ENCODE measurements at regions not wholly inside any gene's neighbourhood (a gene's known extent, or its start where the extent isn't known, plus 50 kb on each side); places are given as distances from the start of the nearest gene placed in this dataset.

GRCh38 chr11:91397134-91397468, 827.5 kb upstream of the FAT3 start:
- Histone ChIP-seq H3K9ac (ENCODE audit: low read length) (no peak overlapping the region), H4K20me1 (ENCODE audit: control insufficient read depth, insufficient read depth, low read length, poor library complexity, severe bottlenecking) (no peaks in the 10 kb centered on the region), H3K27ac (ENCODE audit: low read length in 2 of 2) (no peak overlapping the region), H2AFZ (ENCODE audit: insufficient read depth, low read depth, low read length, poor library complexity, severe bottlenecking) (no peak overlapping the region), H3K27me3 (replicated peaks in 1 of 4; ENCODE audit: control extremely low read depth in 1 of 4, control insufficient read depth in 3 of 4, insufficient read depth in 4 of 4, low read length in 3 of 4) (no peaks in the 10 kb centered on the region), H3K4me2 (replicated peaks; ENCODE audit: low read depth, low read length, poor library complexity, severe bottlenecking) (no peak overlapping the region), H3K4me1 (ENCODE audit: control insufficient read depth in 2 of 2, insufficient read depth in 2 of 2, low read length in 2 of 2) (no peaks in the 10 kb centered on the region), H3K79me2 (ENCODE audit: control insufficient read depth, insufficient read depth, low read length) (no peaks in the 10 kb centered on the region), H3K36me3 (replicated peaks in 1 of 2; ENCODE audit: control extremely low read depth in 1 of 2, control insufficient read depth in 1 of 2, extremely low read depth in 1 of 2, insufficient read depth in 2 of 2, low read length in 1 of 2) (no peaks in the 10 kb centered on the region), H3K9me3 (ENCODE audit: control extremely low read depth in 1 of 3, control insufficient read depth in 2 of 3, insufficient read depth in 1 of 3, low read length in 2 of 3) (no peaks in the 10 kb centered on the region), H3K4me3 (ENCODE audit: control extremely low read depth in 1 of 5, extremely low read depth in 1 of 5, insufficient read depth in 1 of 5, low read depth in 2 of 5, low read length in 4 of 5) (no peak overlapping the region)
- no peaks in the 10 kb centered on the region for H3K27me3 Mint-ChIP-seq
- no peak overlapping the region for H3K4me3 Mint-ChIP-seq
- ChIA-PET CTCF (no interaction called here), POLR2A (no interaction called here)
- 71% methylated on average over 1 of the region's 2 CpGs for WGBS (ENCODE audit: insufficient coverage)
- no peak for TF ChIP-seq EZH2 (IDR thresholded peaks at IDR 0.05; ENCODE audit: borderline replicate concordance, insufficient read depth, low read depth, low read length, poor library complexity, severe bottlenecking)
- no peak for TF ChIP-seq CTCF (IDR thresholded peaks at IDR 0.05)
- intact Hi-C loops (cut with micrococcal nuclease), result no loop called here
- DNase-seq (no peak), ATAC-seq (ENCODE audit: low read depth) (no peak)
- H3K9me3 Mint-ChIP-seq (ENCODE audit: insufficient read depth), result no peaks in the 10 kb centered on the region
- H3K4me1 Mint-ChIP-seq, result no peaks in the 10 kb centered on the region
- H3K27ac Mint-ChIP-seq, result no peak overlapping the region

GRCh38 chr11:91396236-91397133, 828.1 kb upstream of the FAT3 start:
- Histone ChIP-seq H3K4me3 (ENCODE audit: control extremely low read depth in 1 of 5, extremely low read depth in 1 of 5, insufficient read depth in 1 of 5, low read depth in 2 of 5, low read length in 4 of 5) (no peak overlapping the region), H2AFZ (ENCODE audit: insufficient read depth, low read depth, low read length, poor library complexity, severe bottlenecking) (no peak overlapping the region), H3K79me2 (ENCODE audit: control insufficient read depth, insufficient read depth, low read length) (no peaks in the 10 kb centered on the region), H3K9me3 (ENCODE audit: control extremely low read depth in 1 of 3, control insufficient read depth in 2 of 3, insufficient read depth in 1 of 3, low read length in 2 of 3) (no peaks in the 10 kb centered on the region), H3K9ac (ENCODE audit: low read length) (no peak overlapping the region), H3K27me3 (replicated peaks in 1 of 4; ENCODE audit: control extremely low read depth in 1 of 4, control insufficient read depth in 3 of 4, insufficient read depth in 4 of 4, low read length in 3 of 4) (no peaks in the 10 kb centered on the region), H3K4me2 (replicated peaks; ENCODE audit: low read depth, low read length, poor library complexity, severe bottlenecking) (no peak overlapping the region), H3K4me1 (ENCODE audit: control insufficient read depth in 2 of 2, insufficient read depth in 2 of 2, low read length in 2 of 2) (no peaks in the 10 kb centered on the region), H3K36me3 (replicated peaks in 1 of 2; ENCODE audit: control extremely low read depth in 1 of 2, control insufficient read depth in 1 of 2, extremely low read depth in 1 of 2, insufficient read depth in 2 of 2, low read length in 1 of 2) (no peaks in the 10 kb centered on the region), H4K20me1 (ENCODE audit: control insufficient read depth, insufficient read depth, low read length, poor library complexity, severe bottlenecking) (no peaks in the 10 kb centered on the region), H3K27ac (ENCODE audit: low read length in 2 of 2) (no peak overlapping the region)
- Mint-ChIP-seq H3K4me3 (no peak overlapping the region), H3K4me1 (no peaks in the 10 kb centered on the region), H3K27ac (no peak overlapping the region), H3K9me3 (ENCODE audit: insufficient read depth) (no peaks in the 10 kb centered on the region), H3K27me3 (no peaks in the 10 kb centered on the region)
- ChIA-PET POLR2A (no interaction called here), CTCF (no interaction called here)
- ATAC-seq (ENCODE audit: low read depth), result no peak
- intact Hi-C loops (cut with micrococcal nuclease), result no loop called here
- WGBS (ENCODE audit: insufficient coverage), result 64% methylated on average over 1 of the region's 6 CpGs
- no peak for TF ChIP-seq EZH2 (IDR thresholded peaks at IDR 0.05; ENCODE audit: borderline replicate concordance, insufficient read depth, low read depth, low read length, poor library complexity, severe bottlenecking)
- no peak for TF ChIP-seq CTCF (IDR thresholded peaks at IDR 0.05)
- no peak for DNase-seq
